WI38 (cell line): ENCODE measurements at regions not wholly inside any gene's neighbourhood (a gene's known extent, or its start where the extent isn't known, plus 50 kb on each side); places are given as distances from the start of the nearest gene placed in this dataset.
"Not testable (repeated sequence)": the region's sequence is repeated elsewhere in the genome, so short reads cannot be mapped to it uniquely, and the experiment has no call there.

Experiments
- H3K4me3 ChIP-seq: 2 replicates; pipeline ENCODE4 v1.5.1; 2011; ENCODE audit warnings: low read depth, mild to moderate bottlenecking, control low read depth, low read length
- TF ChIP-seq, protein P1 (sequence below): IDR thresholded peaks from 2 replicates; pipeline ENCODE4 v1.5.1; 2012; ENCODE audit warnings: low read depth, mild to moderate bottlenecking, control low read depth, low read length

DNA sequence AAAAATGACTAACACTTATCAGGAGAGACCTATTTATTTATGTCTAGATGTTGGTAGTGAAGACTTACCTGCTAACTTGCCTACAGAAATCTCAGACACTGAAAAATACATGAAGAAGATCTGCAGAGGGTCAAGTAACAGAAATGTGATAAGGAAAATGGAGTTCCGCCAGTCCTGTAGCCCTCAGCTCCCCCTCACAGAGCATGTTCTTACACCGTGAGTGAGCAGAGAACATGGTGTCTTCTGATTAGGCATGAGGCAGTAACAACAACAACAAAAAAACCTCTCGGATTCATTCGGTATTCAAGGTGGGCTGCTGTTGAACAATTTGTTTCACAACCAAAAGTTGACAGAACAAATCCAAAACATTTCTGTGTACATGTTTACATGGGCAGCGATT is 162.0 kb upstream of the SNX2 start:
- TF ChIP-seq, protein P1, sequence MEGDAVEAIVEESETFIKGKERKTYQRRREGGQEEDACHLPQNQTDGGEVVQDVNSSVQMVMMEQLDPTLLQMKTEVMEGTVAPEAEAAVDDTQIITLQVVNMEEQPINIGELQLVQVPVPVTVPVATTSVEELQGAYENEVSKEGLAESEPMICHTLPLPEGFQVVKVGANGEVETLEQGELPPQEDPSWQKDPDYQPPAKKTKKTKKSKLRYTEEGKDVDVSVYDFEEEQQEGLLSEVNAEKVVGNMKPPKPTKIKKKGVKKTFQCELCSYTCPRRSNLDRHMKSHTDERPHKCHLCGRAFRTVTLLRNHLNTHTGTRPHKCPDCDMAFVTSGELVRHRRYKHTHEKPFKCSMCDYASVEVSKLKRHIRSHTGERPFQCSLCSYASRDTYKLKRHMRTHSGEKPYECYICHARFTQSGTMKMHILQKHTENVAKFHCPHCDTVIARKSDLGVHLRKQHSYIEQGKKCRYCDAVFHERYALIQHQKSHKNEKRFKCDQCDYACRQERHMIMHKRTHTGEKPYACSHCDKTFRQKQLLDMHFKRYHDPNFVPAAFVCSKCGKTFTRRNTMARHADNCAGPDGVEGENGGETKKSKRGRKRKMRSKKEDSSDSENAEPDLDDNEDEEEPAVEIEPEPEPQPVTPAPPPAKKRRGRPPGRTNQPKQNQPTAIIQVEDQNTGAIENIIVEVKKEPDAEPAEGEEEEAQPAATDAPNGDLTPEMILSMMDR = no peak
- H3K4me3 ChIP-seq = no peak overlapping the region

DNA sequence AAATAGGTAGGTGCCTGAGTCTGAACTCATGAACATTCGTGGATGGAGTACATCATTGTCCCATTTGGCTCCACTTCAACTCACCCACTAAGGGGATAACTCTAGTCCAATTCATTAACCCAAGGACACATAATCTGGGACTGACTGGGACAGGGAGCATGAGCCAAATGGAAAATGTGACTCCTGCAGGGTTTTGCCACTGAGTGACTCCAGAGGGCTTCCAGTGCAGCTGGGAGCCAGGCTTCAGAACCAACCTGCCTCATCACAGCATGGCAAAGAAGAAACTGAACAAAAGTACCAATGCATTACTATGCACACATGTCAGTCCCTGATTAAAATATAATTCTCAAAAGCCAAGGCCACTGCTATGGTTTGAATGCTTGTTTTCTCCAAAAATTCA is 159.7 kb upstream of the SNX2 start:
- TF ChIP-seq, protein P1 = no peak
- H3K4me3 ChIP-seq = no peak overlapping the region

DNA sequence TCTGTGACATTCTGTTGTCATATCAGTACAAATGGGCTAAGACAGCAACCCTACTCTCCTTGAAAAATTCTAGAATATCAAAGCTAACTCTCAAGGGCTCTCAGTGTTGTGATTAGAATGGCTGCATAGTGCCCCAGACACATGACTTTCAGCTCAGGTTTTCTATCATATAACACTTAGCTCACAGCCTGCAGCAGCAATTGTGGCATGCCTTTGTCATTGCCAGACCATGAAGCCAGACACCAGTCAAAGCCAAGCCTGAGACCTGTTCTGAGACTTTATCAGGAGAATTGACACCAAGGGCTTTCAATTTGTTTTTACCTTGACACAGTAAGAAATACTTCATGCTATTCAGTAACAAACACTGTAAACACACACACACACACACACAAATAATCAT is 159.0 kb upstream of the SNX2 start:
- H3K4me3 ChIP-seq = no peak overlapping the region
- TF ChIP-seq, protein P1 = no peak

DNA sequence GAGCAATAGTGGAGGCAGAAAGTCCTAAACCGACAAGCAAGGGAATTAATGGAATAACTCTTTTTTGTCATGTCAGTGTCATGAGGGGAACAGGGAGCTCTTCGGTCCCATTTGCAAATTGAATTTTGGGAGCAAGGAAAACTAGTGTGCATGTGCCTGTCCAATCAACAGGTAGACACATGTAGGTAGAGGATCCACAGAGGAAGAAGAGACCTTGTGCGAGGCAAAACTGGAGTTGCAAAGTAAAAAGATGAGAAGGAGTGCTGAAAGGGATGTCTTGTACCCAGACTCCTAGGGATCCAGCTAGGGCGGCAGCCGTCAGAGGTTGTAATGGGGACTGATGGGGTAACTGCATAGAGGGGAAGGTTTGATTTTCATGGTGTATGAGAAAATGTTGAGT is 156.8 kb upstream of the SNX2 start:
- H3K4me3 ChIP-seq = not testable (repeated sequence)

DNA sequence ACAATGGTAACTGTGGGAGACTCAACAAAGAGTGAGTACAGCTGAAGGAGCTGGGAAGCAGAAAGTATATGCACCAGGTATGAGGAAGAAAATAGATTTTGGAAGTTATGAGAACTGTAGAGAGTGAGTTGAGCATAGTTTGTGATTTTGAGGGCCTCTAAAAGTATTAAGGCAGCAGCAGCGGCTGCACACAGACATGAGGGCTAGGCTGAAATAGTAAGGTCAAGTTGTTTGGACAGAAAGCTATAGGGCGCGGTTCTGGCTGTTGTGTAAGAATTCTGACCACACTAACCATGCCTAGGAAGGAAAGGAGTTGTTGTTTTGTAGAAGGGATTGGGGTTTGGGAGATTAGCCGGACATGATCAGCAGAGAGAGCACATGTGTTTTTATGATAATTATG is 154.1 kb upstream of the SNX2 start:
- not testable (repeated sequence) for H3K4me3 ChIP-seq

DNA sequence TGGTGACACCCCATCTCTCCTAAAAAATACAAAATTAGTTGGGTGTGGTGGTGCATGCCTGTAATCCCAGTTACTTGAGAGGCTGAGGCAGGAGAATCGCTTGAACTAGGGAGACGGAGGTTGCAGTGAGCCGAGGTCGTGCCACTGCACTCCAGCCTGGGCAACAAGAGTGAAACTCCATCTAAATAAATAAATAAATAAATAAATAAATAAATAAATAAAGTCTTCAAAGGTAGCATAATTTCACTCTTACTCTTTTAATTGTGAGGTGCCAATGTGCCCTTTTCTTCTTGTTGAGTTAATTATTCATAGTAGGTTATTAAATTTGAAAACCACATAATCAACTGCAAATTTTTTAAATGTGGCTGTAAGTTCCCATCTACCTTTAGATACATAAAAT is 146.2 kb upstream of the SNX2 start:
- H3K4me3 ChIP-seq = not testable (repeated sequence)

DNA sequence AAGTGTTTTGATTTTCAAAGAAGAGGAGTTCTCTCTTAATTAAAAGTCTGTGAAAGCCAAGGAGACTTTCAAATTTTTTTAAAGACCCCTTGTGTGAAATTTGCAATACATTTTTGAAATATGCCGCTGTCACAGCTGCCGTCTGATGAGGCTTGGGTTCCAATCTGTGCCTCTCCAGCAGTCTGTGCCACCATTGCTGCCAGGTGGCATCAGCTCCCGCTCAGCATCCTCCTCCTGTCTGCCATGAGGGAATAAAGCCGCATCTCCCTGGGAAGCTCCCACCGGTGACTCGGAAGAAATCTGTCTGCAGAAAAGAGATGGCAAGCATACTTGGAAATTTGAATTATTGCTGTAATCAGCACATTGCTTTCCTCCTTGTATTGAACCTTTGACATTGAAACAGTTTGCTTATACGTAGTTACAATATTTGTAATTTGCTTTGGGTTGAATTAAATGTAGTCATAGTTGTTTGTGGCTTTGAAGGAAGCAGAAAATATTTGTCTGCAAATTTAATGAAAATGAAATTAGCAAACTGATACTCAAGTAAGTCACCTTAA is 145.7 kb upstream of the SNX2 start:
- no peak overlapping the region for H3K4me3 ChIP-seq
- TF ChIP-seq, protein P1 = no peak

DNA sequence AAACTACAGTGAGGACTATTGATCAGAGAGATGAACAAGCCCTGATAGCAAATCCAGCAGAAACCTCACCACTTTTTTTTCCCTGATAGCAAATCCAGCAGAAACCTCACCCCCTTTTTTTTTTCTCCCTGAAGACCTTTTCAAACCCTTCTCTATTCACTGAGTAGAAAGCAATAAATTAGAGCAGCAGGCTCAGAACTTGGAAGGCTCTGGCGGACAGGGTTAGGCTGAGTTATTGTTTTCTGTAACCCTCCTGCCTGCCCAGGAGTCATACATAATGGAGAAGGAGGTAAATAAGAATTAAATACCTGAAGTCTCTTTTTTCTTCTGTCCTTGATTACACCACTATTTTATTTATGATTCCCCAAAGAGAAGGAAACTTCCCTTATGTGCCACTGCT is 136.3 kb upstream of the SNX2 start:
- H3K4me3 ChIP-seq = no peak overlapping the region
- TF ChIP-seq, protein P1 = no peak

DNA sequence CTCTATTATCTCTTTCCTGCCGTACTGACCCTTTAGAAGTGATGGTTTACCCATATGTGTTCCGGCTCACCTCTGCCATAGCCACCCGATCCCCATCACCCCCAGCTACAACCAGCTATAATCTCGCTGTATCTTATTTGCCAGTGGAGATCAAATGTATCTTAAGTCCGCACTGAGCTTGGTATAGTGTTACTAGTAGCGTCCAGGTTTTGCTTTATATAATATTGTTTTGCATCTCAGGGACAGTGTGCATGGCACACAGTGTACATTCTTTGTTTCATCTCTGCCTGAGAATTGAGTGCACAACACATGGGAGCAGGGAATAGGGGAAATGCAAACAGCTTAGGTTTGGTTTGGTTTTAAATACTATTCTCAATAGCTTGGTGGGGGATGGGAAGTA is 135.8 kb upstream of the SNX2 start:
- TF ChIP-seq, protein P1 = no peak
- H3K4me3 ChIP-seq = no peak overlapping the region
